ENCODE measurements at regions not wholly inside any gene's neighbourhood (a gene's known extent, or its start where the extent isn't known, plus 50 kb on each side); places are given as distances from the start of the nearest gene placed in this dataset.

GRCh38 chr12:69107541-69107940 is 131.8 kb upstream of the CPSF6 start:
- H3K4me3 ChIP-seq = no peak overlapping the region
- no peak for TF ChIP-seq CTCF (IDR thresholded peaks at IDR 0.05)
- no peaks in the 10 kb centered on the region for H3K27me3 ChIP-seq (replicated peaks; ENCODE audit: insufficient read depth)
- no peak overlapping the region for H3K27ac ChIP-seq
- peaks cover 5 to 15% of the 10 kb centered on the region in 2 donors for H3K4me1 ChIP-seq (ENCODE audit: control insufficient read depth in 1 of 2, low read depth in 2 of 2)
- no peaks in the 10 kb centered on the region for H3K36me3 ChIP-seq
- no peaks in the 10 kb centered on the region for H3K9me3 ChIP-seq
- no peak for DNase-seq (ENCODE audit: low spot score)
- no peak for ATAC-seq (ENCODE audit: insufficient number of reproducible peaks, low FRiP score, low read depth)

- TF ChIP-seq CTCF (IDR thresholded peaks at IDR 0.05) = no peak
- no peaks in the 10 kb centered on the region for H3K27me3 ChIP-seq (replicated peaks; ENCODE audit: insufficient read depth)
- no peak overlapping the region for H3K27ac ChIP-seq
- ATAC-seq (ENCODE audit: insufficient number of reproducible peaks, low FRiP score, low read depth) (no peak), DNase-seq (ENCODE audit: low spot score) (no peak)
- H3K36me3 ChIP-seq = no peaks in the 10 kb centered on the region
- H3K9me3 ChIP-seq = no peaks in the 10 kb centered on the region
- no peak overlapping the region for H3K4me3 ChIP-seq
- H3K4me1 ChIP-seq (ENCODE audit: control insufficient read depth in 1 of 2, low read depth in 2 of 2) = peaks cover 5 to 15% of the 10 kb centered on the region in 2 donors
These were observed 131.3 kb upstream of the CPSF6 start for GRCh38 chr12:69108037-69108436.

GRCh38 chr12:69112616-69113015 is 126.8 kb upstream of the CPSF6 start:
- TF ChIP-seq CTCF (IDR thresholded peaks at IDR 0.05) = no peak
- peaks cover 5 to 10% of the 10 kb centered on the region in 2 donors for H3K4me1 ChIP-seq (ENCODE audit: control insufficient read depth in 1 of 2, low read depth in 2 of 2)
- no peak overlapping the region for H3K27ac ChIP-seq
- DNase-seq (ENCODE audit: low spot score) = no peak
- no peaks in the 10 kb centered on the region for H3K36me3 ChIP-seq
- no peaks in the 10 kb centered on the region for H3K9me3 ChIP-seq
- H3K27me3 ChIP-seq (replicated peaks; ENCODE audit: insufficient read depth) = no peaks in the 10 kb centered on the region
- no peak overlapping the region for H3K4me3 ChIP-seq
- no peak for ATAC-seq (ENCODE audit: insufficient number of reproducible peaks, low FRiP score, low read depth)

- Histone ChIP-seq H3K27ac (no peak overlapping the region), H3K4me1 (ENCODE audit: control insufficient read depth in 1 of 2, low read depth in 2 of 2) (no peaks in the 10 kb centered on the region), H3K36me3 (no peaks in the 10 kb centered on the region), H3K27me3 (replicated peaks; ENCODE audit: insufficient read depth) (no peaks in the 10 kb centered on the region), H3K9me3 (no peaks in the 10 kb centered on the region), H3K4me3 (no peak overlapping the region)
- ATAC-seq (ENCODE audit: insufficient number of reproducible peaks, low FRiP score, low read depth) (no peak), DNase-seq (ENCODE audit: low spot score) (no peak)
- TF ChIP-seq CTCF (IDR thresholded peaks at IDR 0.05) = no peak
These were observed 124.3 kb upstream of the CPSF6 start for GRCh38 chr12:69115099-69115498.

GRCh38 chr12:69115951-69116350 is 123.4 kb upstream of the CPSF6 start:
- Histone ChIP-seq H3K27me3 (replicated peaks; ENCODE audit: insufficient read depth) (no peaks in the 10 kb centered on the region), H3K9me3 (no peaks in the 10 kb centered on the region), H3K36me3 (no peaks in the 10 kb centered on the region), H3K4me1 (ENCODE audit: control insufficient read depth in 1 of 2, low read depth in 2 of 2) (no peaks in the 10 kb centered on the region), H3K4me3 (no peak overlapping the region), H3K27ac (no peak overlapping the region)
- TF ChIP-seq CTCF (IDR thresholded peaks at IDR 0.05) = no peak
- ATAC-seq (ENCODE audit: insufficient number of reproducible peaks, low FRiP score, low read depth) = no peak
- DNase-seq (ENCODE audit: low spot score) = no peak
